Transverse colon (tissue), 4 donors: ENCODE measurements at regions not wholly inside any gene's neighbourhood (a gene's known extent, or its start where the extent isn't known, plus 50 kb on each side); places are given as distances from the start of the nearest gene placed in this dataset.

Experiments
- EP300 ChIP-seq: sonication (generic); formaldehyde crosslinking; IDR thresholded peaks from one replicate; pipeline ENCODE4 v1.6.1; 2017; ENCODE audit warnings: antibody characterized with exemption, low read depth
- POLR2A ChIP-seq: fragments of 450-650 bp; IDR thresholded peaks from one replicate; pipeline ENCODE4 v1.6.1; 2016; ENCODE audit warnings: antibody characterized with exemption, mild to moderate bottlenecking, moderate library complexity
- POLR2AphosphoS5 ChIP-seq, 3 donors: sonication (generic); formaldehyde crosslinking; IDR thresholded peaks; one replicate each; pipeline ENCODE4 v1.6.1; 2016; ENCODE audit warnings: antibody characterized with exemption in 3 of 3
- TF ChIP-seq, protein P1 (sequence below), 5 experiments: fragments of 200-600 bp in 3 of 5; fragments of 450-650 bp in 2 of 5; sonication (generic) in 3 of 5; IDR thresholded peaks; 1 replicate in 2 of 5; 2 replicates in 3 of 5; pipeline ENCODE4 v1.5.1; 2016 to 2017; ENCODE audit warnings: antibody characterized with exemption in 5 of 5, inconsistent platforms in 3 of 5, mild to moderate bottlenecking in 2 of 5, moderate library complexity in 1 of 5

DNA sequence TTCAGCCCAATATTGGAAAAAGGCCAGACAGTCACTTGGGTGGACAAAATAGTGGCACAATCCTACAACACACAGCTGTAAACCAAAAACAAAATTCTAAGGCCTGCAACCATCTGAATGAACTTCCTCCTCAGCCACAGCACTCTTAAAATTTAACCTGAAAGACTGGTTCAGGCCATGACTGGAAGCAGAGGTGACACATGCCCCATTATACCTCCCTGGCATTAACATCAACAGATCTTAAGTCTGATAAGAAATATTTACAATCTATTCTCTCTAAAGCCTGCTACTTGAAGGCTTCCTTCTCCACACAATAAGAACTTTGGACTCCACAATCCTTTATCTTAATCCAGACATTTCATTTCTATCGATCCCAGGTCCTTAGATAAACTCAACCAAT lies 192.4 kb upstream of the LRP1B start:
- TF ChIP-seq POLR2AphosphoS5 (IDR thresholded peaks at IDR 0.05), result no peak
- TF ChIP-seq, protein P1, sequence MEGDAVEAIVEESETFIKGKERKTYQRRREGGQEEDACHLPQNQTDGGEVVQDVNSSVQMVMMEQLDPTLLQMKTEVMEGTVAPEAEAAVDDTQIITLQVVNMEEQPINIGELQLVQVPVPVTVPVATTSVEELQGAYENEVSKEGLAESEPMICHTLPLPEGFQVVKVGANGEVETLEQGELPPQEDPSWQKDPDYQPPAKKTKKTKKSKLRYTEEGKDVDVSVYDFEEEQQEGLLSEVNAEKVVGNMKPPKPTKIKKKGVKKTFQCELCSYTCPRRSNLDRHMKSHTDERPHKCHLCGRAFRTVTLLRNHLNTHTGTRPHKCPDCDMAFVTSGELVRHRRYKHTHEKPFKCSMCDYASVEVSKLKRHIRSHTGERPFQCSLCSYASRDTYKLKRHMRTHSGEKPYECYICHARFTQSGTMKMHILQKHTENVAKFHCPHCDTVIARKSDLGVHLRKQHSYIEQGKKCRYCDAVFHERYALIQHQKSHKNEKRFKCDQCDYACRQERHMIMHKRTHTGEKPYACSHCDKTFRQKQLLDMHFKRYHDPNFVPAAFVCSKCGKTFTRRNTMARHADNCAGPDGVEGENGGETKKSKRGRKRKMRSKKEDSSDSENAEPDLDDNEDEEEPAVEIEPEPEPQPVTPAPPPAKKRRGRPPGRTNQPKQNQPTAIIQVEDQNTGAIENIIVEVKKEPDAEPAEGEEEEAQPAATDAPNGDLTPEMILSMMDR (IDR thresholded peaks at IDR 0.05), result no peak
- TF ChIP-seq POLR2A, result no peak
- no peak for TF ChIP-seq EP300
